ENCODE measurements at regions not wholly inside any gene's neighbourhood (a gene's known extent, or its start where the extent isn't known, plus 50 kb on each side); places are given as distances from the start of the nearest gene placed in this dataset.

DNA sequence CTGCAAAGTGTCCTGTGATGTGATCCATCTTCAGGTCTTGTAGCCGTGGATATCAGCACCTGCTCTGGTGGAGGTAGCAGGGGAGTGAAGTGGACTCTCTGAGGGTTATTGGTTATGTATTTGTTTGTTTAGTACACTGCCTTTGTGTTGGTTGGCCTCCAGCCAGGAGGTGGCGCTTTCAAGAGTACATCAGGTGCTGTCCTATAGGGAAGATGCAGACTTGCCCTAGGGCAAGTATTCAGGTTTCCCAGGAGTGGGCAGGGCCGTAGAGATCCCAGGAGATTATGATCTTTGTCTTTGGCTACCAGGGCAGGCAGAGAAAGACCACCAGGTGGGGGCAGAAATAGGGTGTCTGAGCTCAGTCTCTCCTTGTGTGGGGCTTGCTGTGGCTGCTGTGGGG is 411.8 kb downstream of the SOX11 start:
- H3K4me1 ChIP-seq (replicated peaks in 1 of 4; ENCODE audit: control insufficient read depth in 3 of 4, insufficient read depth in 4 of 4, low read length in 3 of 4), result peaks cover 0 to under 1% (median 0%) of the 10 kb centered on the region in 4 experiments; a peak in 1 of 7 replicates
- no peak overlapping the region for H2AK5ac ChIP-seq (ENCODE audit: low read depth, low read length)
- peak in 1 of 2 experiments; percentile 51 for DNase-seq (ENCODE audit: low read depth in 1 of 2, low spot score in 2 of 2)
- H4K5ac ChIP-seq (ENCODE audit: insufficient read length, low read depth, low read length), result no peak overlapping the region
- H3K79me2 ChIP-seq (ENCODE audit: control insufficient read depth in 1 of 2, insufficient read depth in 2 of 2, low read length in 2 of 2), result no peaks in the 10 kb centered on the region
- no peak overlapping the region for H2BK12ac ChIP-seq (ENCODE audit: low read depth, low read length)
- 88% methylated on average over 3 of the region's 3 CpGs; no CpG with 5 or more reads in 1 of the 2 experiments for WGBS, 2 experiments (ENCODE audit: extremely low coverage in 1 of 2, insufficient coverage in 1 of 2, insufficient read length in 1 of 2, insufficient replicate concordance in 2 of 2, low coverage in 1 of 2, low lambda C conversion rate in 2 of 2, missing lambda C conversion rate in 1 of 2)
- H2AFZ ChIP-seq (ENCODE audit: low read length), result peak overlapping the region; percentile 67; the same call in 1 of the 2 replicates
- no peaks in the 10 kb centered on the region for H3K27me3 ChIP-seq (replicated peaks in 1 of 4; ENCODE audit: control insufficient read depth in 3 of 4, extremely low read depth in 1 of 4, insufficient read depth in 3 of 4, low read length in 3 of 4)
- H2BK5ac ChIP-seq (ENCODE audit: low read depth, low read length), result no peak overlapping the region
- no peak overlapping the region for H4K91ac ChIP-seq (replicated peaks; ENCODE audit: insufficient read length, low read length)
- TF ChIP-seq RAD21 (IDR thresholded peaks at IDR 0.05 in 1 of 2, conservative IDR thresholded peaks at IDR 0.05 in 1 of 2; ENCODE audit: low read depth in 2 of 2, low read length in 2 of 2) (peak; percentile 30 to 40), POLR2AphosphoS5 (IDR thresholded peaks at IDR 0.05; ENCODE audit: low read depth, low read length) (no peak)
- TF ChIP-seq, protein P1, sequence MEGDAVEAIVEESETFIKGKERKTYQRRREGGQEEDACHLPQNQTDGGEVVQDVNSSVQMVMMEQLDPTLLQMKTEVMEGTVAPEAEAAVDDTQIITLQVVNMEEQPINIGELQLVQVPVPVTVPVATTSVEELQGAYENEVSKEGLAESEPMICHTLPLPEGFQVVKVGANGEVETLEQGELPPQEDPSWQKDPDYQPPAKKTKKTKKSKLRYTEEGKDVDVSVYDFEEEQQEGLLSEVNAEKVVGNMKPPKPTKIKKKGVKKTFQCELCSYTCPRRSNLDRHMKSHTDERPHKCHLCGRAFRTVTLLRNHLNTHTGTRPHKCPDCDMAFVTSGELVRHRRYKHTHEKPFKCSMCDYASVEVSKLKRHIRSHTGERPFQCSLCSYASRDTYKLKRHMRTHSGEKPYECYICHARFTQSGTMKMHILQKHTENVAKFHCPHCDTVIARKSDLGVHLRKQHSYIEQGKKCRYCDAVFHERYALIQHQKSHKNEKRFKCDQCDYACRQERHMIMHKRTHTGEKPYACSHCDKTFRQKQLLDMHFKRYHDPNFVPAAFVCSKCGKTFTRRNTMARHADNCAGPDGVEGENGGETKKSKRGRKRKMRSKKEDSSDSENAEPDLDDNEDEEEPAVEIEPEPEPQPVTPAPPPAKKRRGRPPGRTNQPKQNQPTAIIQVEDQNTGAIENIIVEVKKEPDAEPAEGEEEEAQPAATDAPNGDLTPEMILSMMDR (IDR thresholded peaks at IDR 0.05; ENCODE audit: control extremely low read depth in 1 of 3, insufficient read depth in 1 of 3, low read depth in 1 of 3, low read length in 3 of 3), result peak; percentile 18 to 55 (median 20); a peak in 3 of 4 replicates
- peak overlapping the region; percentile 19 for H3K18ac ChIP-seq (ENCODE audit: extremely low read depth, low read length)
- H3K27ac ChIP-seq (ENCODE audit: low read depth, low read length), result no peak overlapping the region
- POLR2A ChIA-PET (ENCODE audit: partially characterized antibody), result interaction anchor here (0.7 kb wide), 1 partner anchor 946 kb away, joined by 3 read pairs; no protein-coding TSS in a partner anchor
- H2BK120ac ChIP-seq (replicated peaks; ENCODE audit: low read depth, low read length), result no peak overlapping the region
- no peak overlapping the region for H3K56ac ChIP-seq (replicated peaks; ENCODE audit: insufficient read length, low read depth, low read length)
- H3K4me3 ChIP-seq (ENCODE audit: extremely low read depth in 1 of 4, insufficient read depth in 2 of 4, low read depth in 3 of 4, low read length in 4 of 4), result no peak overlapping the region
- H2BK20ac ChIP-seq (ENCODE audit: low read length), result no peak overlapping the region
- no peak overlapping the region for H3K4me2 ChIP-seq (ENCODE audit: insufficient read depth in 1 of 2, low read depth in 2 of 2, low read length in 2 of 2)
- no peak overlapping the region for H4K8ac ChIP-seq (ENCODE audit: extremely low read depth, insufficient read depth, low read length)
- no peak for FAIRE-seq
- H3K23ac ChIP-seq (ENCODE audit: insufficient read length), result no peak overlapping the region
- no peak overlapping the region for H3K4ac ChIP-seq (replicated peaks; ENCODE audit: insufficient read length, low read depth, low read length)
- H3K14ac ChIP-seq (ENCODE audit: insufficient read length), result no peak overlapping the region
- H3K9me3 ChIP-seq (ENCODE audit: insufficient read depth in 2 of 2, low read depth in 1 of 2, low read length in 1 of 2), result no peaks in the 10 kb centered on the region
- no peaks in the 10 kb centered on the region; the same call in 1 of the 2 replicates for H3K23me2 ChIP-seq (ENCODE audit: low read depth, low read length)
- H2BK15ac ChIP-seq (ENCODE audit: low read length), result no peak overlapping the region
- H3K36me3 ChIP-seq (ENCODE audit: control insufficient read depth in 2 of 4, insufficient read depth in 4 of 4, low read length in 3 of 4), result no peaks in the 10 kb centered on the region
- no peaks in the 10 kb centered on the region for H3K79me1 ChIP-seq (ENCODE audit: low read depth, low read length)
- CTCF ChIA-PET (ENCODE audit: partially characterized antibody), result interaction anchor here (0.6 to 1.7 kb wide), 7 partner anchors 11 to 882 kb away, joined by 3 to 4 read pairs (median 3); no protein-coding TSS in a partner anchor
- H3K9ac ChIP-seq (replicated peaks in 1 of 4; ENCODE audit: extremely low read depth in 1 of 4, low read depth in 3 of 4, low read length in 3 of 4), result no peak overlapping the region
- no peaks in the 10 kb centered on the region for H4K20me1 ChIP-seq (replicated peaks in 1 of 2; ENCODE audit: control insufficient read depth in 1 of 2, insufficient read depth in 2 of 2, low read length in 2 of 2)

All from H1 (cell line).